HG02763 (cell line): ENCODE measurements at regions not wholly inside any gene's neighbourhood (a gene's known extent, or its start where the extent isn't known, plus 50 kb on each side); places are given as distances from the start of the nearest gene placed in this dataset.

Source experiments
- ATAC-seq: cut with Tn5 transposase; IDR thresholded peaks from one replicate; pipeline ENCODE4 v1.9.1; 2021; ENCODE audit warnings: mild to moderate bottlenecking, moderate library complexity; ENCODE audit not compliant: unreplicated experiment

DNA sequence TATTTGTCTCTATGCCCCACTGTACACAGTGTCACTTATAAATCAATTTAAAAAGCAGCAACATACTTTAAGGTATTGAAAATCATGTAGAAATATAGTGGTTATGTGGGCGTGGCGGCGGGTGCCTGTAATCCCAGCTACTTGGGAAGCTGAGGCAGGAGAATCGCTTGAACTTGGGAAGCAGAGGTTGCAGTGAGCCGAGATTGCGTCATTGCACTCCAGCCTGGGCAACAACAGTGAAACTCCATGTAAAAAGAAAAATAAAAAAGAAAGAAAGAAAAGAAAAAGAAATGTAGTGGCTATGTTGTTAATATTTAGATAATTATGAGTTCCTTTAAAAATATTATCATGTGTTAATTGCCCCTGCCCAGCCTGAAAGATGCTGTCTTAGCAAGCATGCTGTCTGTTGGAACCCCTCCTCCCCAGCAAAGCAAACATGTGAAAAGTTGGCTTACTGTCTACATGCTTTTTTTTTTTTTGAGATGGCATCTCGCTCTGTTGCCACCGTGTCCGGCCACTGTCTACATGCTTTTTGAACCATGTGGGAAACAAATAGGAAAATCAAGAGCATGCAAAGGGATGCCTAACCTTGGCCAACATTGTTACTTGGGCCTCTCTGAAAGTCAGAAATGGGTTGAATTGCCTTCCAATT is 151.4 kb upstream of the TSHZ2 start:
- ATAC-seq, result no peak

DNA sequence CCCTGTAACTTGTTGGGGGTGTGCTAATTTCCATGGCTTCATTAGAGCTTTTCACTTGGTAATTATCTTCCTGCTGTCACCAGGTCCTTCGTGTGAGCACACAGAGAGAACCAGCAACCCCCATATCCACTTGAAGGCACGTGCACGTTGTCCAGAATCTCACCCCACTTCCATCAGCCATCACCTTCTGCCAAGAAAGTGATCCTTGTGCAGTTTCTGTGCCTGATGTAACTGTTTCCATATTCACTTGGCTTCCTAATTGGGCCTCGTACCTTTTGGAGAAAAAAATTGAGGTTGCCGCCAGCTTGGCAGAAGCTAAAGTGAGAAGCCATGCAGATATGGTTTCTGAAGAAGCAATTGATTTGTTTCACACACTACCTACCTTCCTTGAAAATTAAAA is 153.7 kb upstream of the TSHZ2 start:
- no peak for ATAC-seq

DNA sequence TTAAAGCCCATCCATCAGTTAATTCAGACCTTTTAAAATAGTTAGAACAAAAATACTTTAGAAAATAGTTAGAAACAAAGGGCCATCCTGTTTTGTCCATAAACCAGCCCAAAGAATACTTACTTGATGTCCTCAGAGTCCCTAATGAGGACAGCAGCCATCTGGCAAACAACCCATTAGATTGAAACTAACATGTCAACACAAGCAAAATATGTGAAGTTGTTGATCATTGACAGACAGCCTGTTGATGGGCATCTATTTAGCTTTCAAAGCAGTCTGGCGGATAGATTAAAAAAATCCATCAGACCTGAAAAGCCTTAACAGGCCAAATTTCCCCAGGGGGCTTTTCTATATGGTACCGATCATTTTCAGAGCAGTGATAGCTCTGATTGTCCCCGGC is 154.2 kb upstream of the TSHZ2 start:
- ATAC-seq, result no peak

- no peak for ATAC-seq
Measured at GRCh38 chr20:52817511-52817910, 154.6 kb upstream of the TSHZ2 start.

GRCh38 chr20:52814371-52814770 is 157.8 kb upstream of the TSHZ2 start:
- no peak for ATAC-seq

DNA sequence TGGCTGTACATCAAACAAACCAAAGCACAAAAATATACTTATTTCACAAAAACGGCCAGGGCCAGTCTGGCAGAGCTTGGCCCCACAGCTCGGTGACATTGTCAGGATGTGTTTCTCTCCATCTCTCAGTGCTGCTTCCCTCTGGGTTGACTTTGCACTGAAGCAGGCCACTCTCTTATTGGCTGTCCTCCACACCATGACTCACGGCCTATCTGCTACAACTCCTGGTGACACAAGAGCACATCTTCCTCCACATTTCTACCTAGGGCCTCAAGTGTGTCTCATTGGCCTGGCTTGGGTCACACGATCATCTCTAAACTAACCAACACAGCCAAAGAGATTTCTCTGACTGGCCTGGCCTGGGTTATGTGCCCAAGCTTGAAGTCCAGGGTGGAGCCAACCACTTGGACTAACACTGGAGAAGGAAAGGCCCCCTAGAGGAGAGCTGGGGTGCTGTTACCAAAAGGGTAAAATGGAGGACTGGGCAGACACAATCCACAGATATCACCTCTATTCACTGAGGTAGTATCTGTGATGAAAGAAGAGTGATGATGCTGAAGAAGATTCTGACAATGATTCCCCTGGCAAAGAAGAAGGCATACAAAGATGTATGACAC is 159.8 kb upstream of the TSHZ2 start:
- ATAC-seq, result no peak

DNA sequence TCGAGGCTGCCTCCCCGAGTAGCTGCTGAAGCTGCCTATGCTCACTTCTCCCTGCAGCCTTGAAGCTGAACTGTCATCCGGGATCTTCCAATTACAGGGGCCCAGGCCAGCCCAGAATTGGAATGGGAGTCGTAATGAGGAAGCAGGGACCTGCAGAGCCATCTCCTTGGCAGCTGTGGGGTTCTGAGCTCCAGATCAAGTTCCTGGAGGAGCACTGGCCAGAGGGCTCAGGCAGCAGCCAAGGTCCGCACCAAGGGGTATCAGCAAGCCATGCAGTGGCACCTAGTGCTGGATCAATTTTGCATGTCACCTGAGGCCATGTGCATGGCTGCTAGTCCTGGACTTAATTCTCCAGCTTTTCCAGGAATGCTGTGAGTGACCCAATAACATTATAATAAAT is 163.2 kb upstream of the TSHZ2 start:
- ATAC-seq, result no peak

GRCh38 chr20:52806918-52807317 is 165.2 kb upstream of the TSHZ2 start:
- no peak for ATAC-seq

GRCh38 chr20:52805843-52806242 is 166.3 kb upstream of the TSHZ2 start:
- ATAC-seq, result no peak

DNA sequence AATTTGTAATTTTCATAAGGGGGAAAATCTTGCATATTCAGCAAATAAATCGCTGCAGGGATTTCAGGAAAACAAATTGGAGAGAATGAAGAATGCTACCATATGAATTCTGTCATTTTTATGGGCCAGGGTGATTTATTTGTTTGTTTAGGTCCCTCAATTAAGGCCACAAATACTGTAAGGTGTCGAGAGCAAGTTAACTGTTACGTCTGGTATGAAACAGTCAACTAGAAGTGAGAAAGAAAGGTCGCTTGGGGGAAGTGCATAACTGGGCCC is 166.9 kb upstream of the TSHZ2 start:
- ATAC-seq, result no peak

GRCh38 chr20:52804497-52805295 is 167.5 kb upstream of the TSHZ2 start:
- no peak for ATAC-seq

- ATAC-seq, result no peak
Measured at GRCh38 chr20:52801628-52802006, 170.5 kb upstream of the TSHZ2 start.

- ATAC-seq, result no peak
Measured at GRCh38 chr20:52800734-52801627, 171.2 kb upstream of the TSHZ2 start.

- ATAC-seq, result no peak
Measured at GRCh38 chr20:52799130-52799529, 173.0 kb upstream of the TSHZ2 start.

DNA sequence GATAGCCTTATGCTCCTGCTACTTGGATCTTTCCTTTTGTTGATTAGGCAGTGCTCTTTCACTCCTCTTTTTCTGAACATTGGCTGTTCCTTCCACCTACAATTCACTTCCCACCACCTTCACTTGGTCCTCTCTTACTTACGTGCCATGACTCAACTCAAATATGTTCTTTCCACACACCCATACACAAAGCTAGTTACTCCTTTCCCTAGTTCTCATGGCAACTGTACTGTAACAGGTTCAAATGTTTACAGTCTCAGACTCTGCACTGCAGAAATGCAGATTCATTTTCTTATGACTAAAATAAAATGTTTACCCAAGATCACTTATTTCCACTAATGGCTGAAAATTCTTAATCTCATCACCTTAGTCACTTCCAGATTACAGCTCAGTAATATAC is 174.0 kb upstream of the TSHZ2 start:
- no peak for ATAC-seq

DNA sequence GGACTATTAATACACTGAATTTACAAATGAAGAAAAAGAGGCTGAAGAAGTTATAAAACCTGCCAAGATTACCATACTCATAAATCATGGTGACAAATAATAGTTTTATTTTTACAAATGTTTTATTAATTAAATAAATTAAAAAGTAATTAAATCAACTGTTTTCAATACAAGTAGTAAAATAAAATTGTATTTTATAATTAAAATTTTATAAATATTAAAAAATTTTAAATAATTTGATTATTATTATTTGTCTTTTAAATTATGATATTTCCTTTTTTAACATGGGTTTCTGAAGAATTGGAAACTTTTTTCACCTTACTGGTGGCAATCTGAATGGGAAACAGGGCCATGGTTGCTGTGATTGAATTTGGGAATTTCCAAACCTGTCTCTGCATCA is 177.3 kb upstream of the TSHZ2 start:
- no peak for ATAC-seq

GRCh38 chr20:52793339-52793963 is 178.7 kb upstream of the TSHZ2 start:
- ATAC-seq, result no peak

GRCh38 chr20:52791091-52791490 is 181.1 kb upstream of the TSHZ2 start:
- ATAC-seq, result no peak

GRCh38 chr20:52789716-52790115 is 182.4 kb upstream of the TSHZ2 start:
- ATAC-seq, result no peak

DNA sequence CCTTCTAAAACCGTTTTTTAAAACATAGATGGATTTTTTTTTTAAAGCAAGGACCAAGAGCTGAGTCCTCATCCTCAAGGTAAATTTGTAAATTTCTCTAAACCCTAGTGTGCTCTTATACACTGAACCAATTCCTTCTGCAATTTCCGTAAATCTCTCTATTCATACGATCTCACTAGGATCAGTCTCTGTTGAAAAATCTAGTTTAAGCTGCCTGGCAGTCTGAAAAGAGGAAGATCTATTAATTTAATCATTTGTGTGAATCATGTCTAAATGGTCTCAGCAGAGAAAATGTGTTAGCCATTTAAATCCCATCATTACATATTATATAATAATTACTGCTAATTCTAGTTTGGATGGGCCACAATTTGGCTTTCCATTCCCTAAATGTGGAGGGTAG is 184.2 kb upstream of the TSHZ2 start:
- no peak for ATAC-seq

GRCh38 chr20:52787216-52787615 is 184.9 kb upstream of the TSHZ2 start:
- ATAC-seq, result no peak
